ENCODE measurements at regions not wholly inside any gene's neighbourhood (a gene's known extent, or its start where the extent isn't known, plus 50 kb on each side); places are given as distances from the start of the nearest gene placed in this dataset.

- DNase-seq, result peak; percentile 74 to 79
Observed at GRCh38 chr6:25070547-25071366, 135.0 kb upstream of the RIPOR2 start.

GRCh38 chr6:25078141-25078540 lies 142.4 kb upstream of the RIPOR2 start:
- no peak for DNase-seq

GRCh38 chr6:25083784-25084507 lies 148.2 kb upstream of the RIPOR2 start:
- no peak for DNase-seq

- DNase-seq, result no peak
Observed at GRCh38 chr6:25084508-25084833, 148.7 kb upstream of the RIPOR2 start.

- DNase-seq, result no peak
Observed at GRCh38 chr6:25085756-25086155, 150.0 kb upstream of the RIPOR2 start.

GRCh38 chr6:25086500-25087091 lies 150.8 kb upstream of the RIPOR2 start:
- no peak for DNase-seq

- no peak for DNase-seq
Observed at GRCh38 chr6:25088513-25088912, 152.8 kb upstream of the RIPOR2 start.

- no peak for DNase-seq
Observed at GRCh38 chr6:25089442-25089841, 153.7 kb upstream of the RIPOR2 start.

- DNase-seq, result no peak
Observed at GRCh38 chr6:25094726-25095125, 159.0 kb upstream of the RIPOR2 start.

GRCh38 chr6:25100288-25100687 lies 164.5 kb upstream of the RIPOR2 start:
- DNase-seq, result no peak

- no peak for DNase-seq
Observed at GRCh38 chr6:25103603-25104002, 167.8 kb upstream of the RIPOR2 start.

- DNase-seq, result no peak
Observed at GRCh38 chr6:25105070-25105925, 169.5 kb upstream of the RIPOR2 start.

- DNase-seq, result no peak
Observed at GRCh38 chr6:25107218-25107617, 171.5 kb upstream of the RIPOR2 start.

GRCh38 chr6:25111782-25112181 lies 167.4 kb upstream of the CARMIL1 start:
- DNase-seq, result no peak

- DNase-seq, result no peak
Observed at GRCh38 chr6:25112322-25112773, 166.8 kb upstream of the CARMIL1 start.

GRCh38 chr6:25113436-25113835 lies 165.7 kb upstream of the CARMIL1 start:
- DNase-seq, result no peak

GRCh38 chr6:25118038-25118437 lies 161.1 kb upstream of the CARMIL1 start:
- no peak for DNase-seq

- no peak for DNase-seq
Observed at GRCh38 chr6:25121186-25121585, 158.0 kb upstream of the CARMIL1 start.

- DNase-seq, result no peak
Observed at GRCh38 chr6:25122001-25122400, 157.2 kb upstream of the CARMIL1 start.

GRCh38 chr6:25122622-25123237 lies 156.4 kb upstream of the CARMIL1 start:
- no peak for DNase-seq

- no peak for DNase-seq
Observed at GRCh38 chr6:25124216-25124715, 154.9 kb upstream of the CARMIL1 start.

- DNase-seq, result no peak
Observed at GRCh38 chr6:25125736-25126135, 153.4 kb upstream of the CARMIL1 start.

Measured in NCI-H446 (cell line).